SK-MEL-5 (cell line): ENCODE measurements at regions not wholly inside any gene's neighbourhood (a gene's known extent, or its start where the extent isn't known, plus 50 kb on each side); places are given as distances from the start of the nearest gene placed in this dataset.

Source experiments
- DNase-seq: peaks from one replicate; pipeline ENCODE4 v3.0.0-alpha.2; 2016; ENCODE audit warnings: low read depth, low spot score
- in situ Hi-C: cut with HindIII; loops from 2 replicates; pipeline ENCODE4 v1.10.0; 2016; ENCODE audit warnings: low sequenced_read_pairs, high pct_unique_total_duplicates, low pct_unique_long_range_greater_than_20kb

GRCh38 chr11:116122697-116123472 is 618.7 kb upstream of the CADM1 start:
- no peak for DNase-seq
- in situ Hi-C loops: no loop called here

- in situ Hi-C loops: no loop called here
- DNase-seq: no peak
Observed at GRCh38 chr11:116119158-116119557, 614.9 kb upstream of the CADM1 start.

- in situ Hi-C loops: no loop called here
- no peak for DNase-seq
Observed at GRCh38 chr11:116118138-116118470, 613.9 kb upstream of the CADM1 start.

- no peak for DNase-seq
- in situ Hi-C loops: no loop called here
Observed at GRCh38 chr11:116117331-116118137, 613.3 kb upstream of the CADM1 start.

- no peak for DNase-seq
- in situ Hi-C loops: no loop called here
Observed at GRCh38 chr11:116115801-116116200, 611.6 kb upstream of the CADM1 start.

GRCh38 chr11:116114198-116114651 is 610.0 kb upstream of the CADM1 start:
- in situ Hi-C loops: no loop called here
- peak; percentile 5 for DNase-seq

GRCh38 chr11:116112087-116112935 is 608.1 kb upstream of the CADM1 start:
- in situ Hi-C loops: no loop called here
- DNase-seq: no peak

GRCh38 chr11:116111546-116111945 is 607.3 kb upstream of the CADM1 start:
- DNase-seq: no peak
- in situ Hi-C loops: no loop called here

- in situ Hi-C loops: no loop called here
- DNase-seq: no peak
Observed at GRCh38 chr11:116110802-116111201, 606.6 kb upstream of the CADM1 start.

GRCh38 chr11:116110356-116110755 is 606.1 kb upstream of the CADM1 start:
- in situ Hi-C loops: no loop called here
- DNase-seq: no peak

- DNase-seq: peak; percentile 6
- in situ Hi-C loops: no loop called here
Observed at GRCh38 chr11:116109228-116109627, 605.0 kb upstream of the CADM1 start.

GRCh38 chr11:116108161-116108560 is 603.9 kb upstream of the CADM1 start:
- no peak for DNase-seq
- in situ Hi-C loops: no loop called here

GRCh38 chr11:116107229-116107628 is 603.0 kb upstream of the CADM1 start:
- DNase-seq: no peak
- in situ Hi-C loops: no loop called here

- in situ Hi-C loops: no loop called here
- DNase-seq: no peak
Observed at GRCh38 chr11:116104498-116105174, 600.4 kb upstream of the CADM1 start.

GRCh38 chr11:116101902-116102301 is 597.7 kb upstream of the CADM1 start:
- in situ Hi-C loops: no loop called here
- no peak for DNase-seq

GRCh38 chr11:116100016-116100415 is 595.8 kb upstream of the CADM1 start:
- in situ Hi-C loops: no loop called here
- no peak for DNase-seq

- no peak for DNase-seq
- in situ Hi-C loops: no loop called here
Observed at GRCh38 chr11:116099541-116099940, 595.3 kb upstream of the CADM1 start.
